Right lobe of liver (tissue), 6 donors: ENCODE measurements at regions not wholly inside any gene's neighbourhood (a gene's known extent, or its start where the extent isn't known, plus 50 kb on each side); places are given as distances from the start of the nearest gene placed in this dataset.
A peak's percentile ranks its signal among the peaks of the same experiment; 100 is the strongest.
"Not testable (repeated sequence)": the region's sequence is repeated elsewhere in the genome, so short reads cannot be mapped to it uniquely, and the experiment has no call there.

Source experiments
- ATAC-seq, 4 donors: fragments of 200-7000 bp; cut with Tn5 transposase; one replicate each; pipeline ENCODE4 v1.9.1; 2020; ENCODE audit warnings: mild to moderate bottlenecking in 4 of 4, moderate library complexity in 4 of 4
- DNase-seq, 3 donors: peaks; one replicate each; pipeline ENCODE4 v3.0.0-alpha.2; 2020
- H3K27ac ChIP-seq, 3 donors: fragments of 200-600 bp; one replicate each; pipeline ENCODE4 v1.8.0; 2022
- H3K27me3 ChIP-seq, 2 donors: fragments of 200-600 bp; one replicate each; pipeline ENCODE4 v1.8.0; 2022
- H3K36me3 ChIP-seq, 4 donors: fragments of 200-600 bp; sonication (generic) in 1 of 4; one replicate each; pipeline versions ENCODE4 v1.5.1 to v1.8.0; 2017 to 2022; ENCODE audit warnings: control low read depth in 1 of 4
- H3K4me1 ChIP-seq, 4 donors: fragments of 200-600 bp; sonication (generic) in 1 of 4; one replicate each; pipeline versions ENCODE4 v1.5.1 to v1.8.0; 2017 to 2022; ENCODE audit warnings: control low read depth in 1 of 4
- H3K4me3 ChIP-seq, 3 donors: fragments of 200-600 bp; one replicate each; pipeline ENCODE4 v1.8.0; 2022
- H3K9me3 ChIP-seq, 4 donors: fragments of 200-600 bp; sonication (generic) in 1 of 4; one replicate each; pipeline versions ENCODE4 v1.5.1 to v1.8.0; 2017 to 2022; ENCODE audit warnings: control low read depth in 1 of 4
- CTCF ChIP-seq, 4 donors: fragments of 200-600 bp in 3 of 4; fragments of 450-650 bp in 1 of 4; IDR thresholded peaks; one replicate each; pipeline versions ENCODE4 v1.5.1 to v1.8.0; 2016 to 2022; ENCODE audit warnings: antibody characterized with exemption in 4 of 4, mild to moderate bottlenecking in 2 of 4
- POLR2A ChIP-seq: fragments of 450-650 bp; IDR thresholded peaks from one replicate; pipeline ENCODE4 v1.6.1; 2017; ENCODE audit warnings: antibody characterized with exemption, mild to moderate bottlenecking
- WGBS: methylation state at CpG from one replicate; pipeline ENCODE4 v1.1.6; 2018; ENCODE audit warnings: low coverage, low lambda C conversion rate; ENCODE audit not compliant: insufficient coverage; ENCODE audit errors: missing lambda C conversion rate; 5-methylcytosine and 5-hydroxymethylcytosine counted together
- intact Hi-C, 2 donors: fragments of 100-400 bp; cut with DNase I; formaldehyde crosslinking; loops; one replicate each; pipeline versions ENCODE4 v1.11.2 to v1.14.1; 2022
- donor health status: DM: no; HTN: yes; CAD: no.
- donor health status: DM: no; HTN: no; CAD: no.
- donor health status: DM: no; HTN: no; CAD: no.
- donor health status: DM: no; HTN: yes; CAD: no.
- donor health status: DM: no; HTN: yes; CAD: no.

- intact Hi-C loops: no loop called here
- Histone ChIP-seq H3K27ac (no peak overlapping the region), H3K36me3 (no peaks in the 10 kb centered on the region), H3K4me3 (no peak overlapping the region), H3K4me1 (peaks cover 0 to 14% (median 4%) of the 10 kb centered on the region in 4 donors), H3K9me3 (no peaks in the 10 kb centered on the region), H3K27me3 (no peaks in the 10 kb centered on the region)
- no peak for DNase-seq
- no peak for TF ChIP-seq CTCF (IDR thresholded peaks at IDR 0.05)
- TF ChIP-seq POLR2A: no peak
- peak in 2 of 4 donors; percentile 11 to 13 for ATAC-seq
- WGBS: 77% methylated on average over 7 of the region's 7 CpGs
Measured at GRCh38 chr2:145799595-145800108, 1279.7 kb upstream of the ZEB2 start.

GRCh38 chr2:145798419-145798818 lies 1278.5 kb upstream of the ZEB2 start:
- no CpG with 5 or more reads among the region's 1 CpG for WGBS
- no peak for TF ChIP-seq POLR2A
- TF ChIP-seq CTCF (IDR thresholded peaks at IDR 0.05): no peak
- Histone ChIP-seq H3K4me1 (peaks cover 0 to 14% (median 4%) of the 10 kb centered on the region in 4 donors), H3K4me3 (no peak overlapping the region), H3K27ac (no peak overlapping the region), H3K9me3 (no peaks in the 10 kb centered on the region), H3K27me3 (no peaks in the 10 kb centered on the region), H3K36me3 (no peaks in the 10 kb centered on the region)
- DNase-seq (no peak), ATAC-seq (no peak)
- intact Hi-C loops: no loop called here

- Histone ChIP-seq H3K4me1 (peaks cover 0 to 14% (median 4%) of the 10 kb centered on the region in 4 donors), H3K9me3 (no peaks in the 10 kb centered on the region), H3K36me3 (no peaks in the 10 kb centered on the region), H3K4me3 (no peak overlapping the region), H3K27me3 (no peaks in the 10 kb centered on the region), H3K27ac (no peak overlapping the region)
- DNase-seq (no peak), ATAC-seq (no peak)
- TF ChIP-seq CTCF (IDR thresholded peaks at IDR 0.05): no peak
- no peak for TF ChIP-seq POLR2A
- 96% methylated on average over 3 of the region's 4 CpGs for WGBS
- intact Hi-C loops: no loop called here
Measured at GRCh38 chr2:145797692-145798091, 1277.8 kb upstream of the ZEB2 start.

DNA sequence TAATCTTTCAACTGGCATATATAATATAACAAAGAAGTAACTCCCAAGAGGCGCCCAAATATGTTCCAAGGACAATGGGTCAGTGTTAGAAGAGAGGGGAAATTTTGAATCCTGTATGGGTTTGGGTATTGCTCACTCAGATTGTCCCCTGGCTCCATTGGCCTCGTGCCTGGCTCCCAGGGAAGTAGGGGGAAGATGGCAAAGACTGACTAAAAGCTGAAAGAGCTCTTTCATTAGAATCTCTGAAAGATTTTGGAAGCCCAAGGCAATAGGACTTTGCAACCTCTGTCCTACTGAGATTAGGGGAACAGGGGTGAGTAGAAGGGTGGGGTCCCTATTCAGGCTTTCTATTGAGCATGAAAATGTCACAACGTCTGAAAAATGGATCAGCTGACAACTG lies 1272.8 kb upstream of the ZEB2 start:
- Histone ChIP-seq H3K4me3 (no peak overlapping the region), H3K27ac (no peak overlapping the region), H3K36me3 (no peaks in the 10 kb centered on the region), H3K4me1 (no peaks in the 10 kb centered on the region), H3K27me3 (no peaks in the 10 kb centered on the region), H3K9me3 (no peaks in the 10 kb centered on the region)
- DNase-seq (no peak), ATAC-seq (no peak)
- WGBS: 54% methylated on average over 3 of the region's 3 CpGs
- TF ChIP-seq POLR2A (no peak), CTCF (IDR thresholded peaks at IDR 0.05) (no peak)
- intact Hi-C loops: no loop called here

GRCh38 chr2:145789636-145790035 lies 1269.7 kb upstream of the ZEB2 start:
- Histone ChIP-seq H3K4me1 (no peaks in the 10 kb centered on the region), H3K27ac (no peak overlapping the region), H3K4me3 (no peak overlapping the region), H3K9me3 (no peaks in the 10 kb centered on the region), H3K27me3 (no peaks in the 10 kb centered on the region), H3K36me3 (no peaks in the 10 kb centered on the region)
- WGBS: 74% methylated on average over 3 of the region's 3 CpGs
- intact Hi-C loops: no loop called here
- DNase-seq (no peak), ATAC-seq (no peak)
- no peak for TF ChIP-seq POLR2A
- no peak for TF ChIP-seq CTCF (IDR thresholded peaks at IDR 0.05)

- H3K27ac ChIP-seq, H3K36me3 ChIP-seq, intact Hi-C loops, H3K4me1 ChIP-seq, H3K4me3 ChIP-seq, DNase-seq, ATAC-seq, H3K27me3 ChIP-seq, H3K9me3 ChIP-seq: not testable (repeated sequence)
- 82% methylated on average over 6 of the region's 6 CpGs for WGBS
Measured at GRCh38 chr2:145787597-145788361, 1267.9 kb upstream of the ZEB2 start.

- H3K27ac ChIP-seq, H3K4me1 ChIP-seq, ATAC-seq, H3K9me3 ChIP-seq, H3K36me3 ChIP-seq, DNase-seq, H3K27me3 ChIP-seq, H3K4me3 ChIP-seq, intact Hi-C loops: not testable (repeated sequence)
- 100% methylated on average over 2 of the region's 5 CpGs for WGBS
Measured at GRCh38 chr2:145782607-145783006, 1262.7 kb upstream of the ZEB2 start.
